Mucosa of rectum (tissue), 2 donors: ENCODE measurements at regions not wholly inside any gene's neighbourhood (a gene's known extent, or its start where the extent isn't known, plus 50 kb on each side); places are given as distances from the start of the nearest gene placed in this dataset.
"Not testable (repeated sequence)": the region's sequence is repeated elsewhere in the genome, so short reads cannot be mapped to it uniquely, and the experiment has no call there.

Experiments used
- H3K27ac ChIP-seq, 2 donors: one replicate each; pipeline ENCODE4 v1.7.0; 2013; ENCODE audit warnings: inconsistent platforms in 2 of 2, low read depth in 2 of 2, low read length in 2 of 2
- H3K27me3 ChIP-seq, 2 donors: one replicate each; pipeline ENCODE4 v1.7.0; 2013; ENCODE audit warnings: low read length in 2 of 2; ENCODE audit not compliant: control insufficient read depth in 2 of 2, insufficient read depth in 2 of 2
- H3K36me3 ChIP-seq, 2 donors: one replicate each; pipeline ENCODE4 v1.7.0; 2013; ENCODE audit warnings: low read length in 2 of 2; ENCODE audit not compliant: control insufficient read depth in 2 of 2, insufficient read depth in 2 of 2
- H3K4me1 ChIP-seq, 2 donors: one replicate each; pipeline ENCODE4 v1.7.0; 2013; ENCODE audit warnings: low read length in 2 of 2, mild to moderate bottlenecking in 1 of 2; ENCODE audit not compliant: control insufficient read depth in 2 of 2, insufficient read depth in 2 of 2
- H3K4me3 ChIP-seq, 2 donors: one replicate each; pipeline ENCODE4 v1.7.0; 2013; ENCODE audit warnings: low read length in 2 of 2
- H3K9ac ChIP-seq, 2 donors: one replicate each; pipeline ENCODE4 v1.7.0; 2013; ENCODE audit warnings: low read length in 2 of 2, low read depth in 1 of 2, mild to moderate bottlenecking in 1 of 2
- H3K9me3 ChIP-seq, 2 donors: one replicate each; pipeline ENCODE4 v1.7.0; 2013; ENCODE audit warnings: low read length in 2 of 2; ENCODE audit not compliant: control insufficient read depth in 2 of 2
- donor health status: healthy.
- donor health status: Normal muscosa, but diverticular disease.

DNA sequence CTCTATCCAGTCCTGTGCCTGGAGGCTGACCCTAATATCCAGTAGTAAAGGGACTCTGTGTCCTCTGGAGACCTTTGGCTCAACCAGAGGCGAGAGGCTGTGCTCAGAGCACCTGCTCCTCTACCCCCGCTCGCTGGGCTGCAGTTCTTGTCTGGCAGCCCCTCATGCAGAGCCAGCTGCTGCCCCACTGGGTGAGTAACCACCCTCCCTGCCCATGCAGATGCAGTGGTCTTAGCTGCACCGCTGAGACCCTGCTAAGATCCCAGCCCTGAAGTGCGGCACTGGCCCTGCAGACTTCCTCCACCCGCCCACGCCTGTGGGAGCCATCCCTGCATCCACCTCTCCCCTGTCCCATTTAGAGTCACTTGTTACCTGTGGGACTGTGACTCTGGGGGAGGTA, 347.5 kb upstream of the SFSWAP start:
- no peak overlapping the region for H3K9ac ChIP-seq
- no peak overlapping the region for H3K27ac ChIP-seq
- H3K9me3 ChIP-seq, result no peaks in the 10 kb centered on the region
- no peaks in the 10 kb centered on the region for H3K27me3 ChIP-seq
- no peak overlapping the region for H3K4me3 ChIP-seq
- H3K4me1 ChIP-seq, result no peaks in the 10 kb centered on the region
- no peaks in the 10 kb centered on the region for H3K36me3 ChIP-seq

DNA sequence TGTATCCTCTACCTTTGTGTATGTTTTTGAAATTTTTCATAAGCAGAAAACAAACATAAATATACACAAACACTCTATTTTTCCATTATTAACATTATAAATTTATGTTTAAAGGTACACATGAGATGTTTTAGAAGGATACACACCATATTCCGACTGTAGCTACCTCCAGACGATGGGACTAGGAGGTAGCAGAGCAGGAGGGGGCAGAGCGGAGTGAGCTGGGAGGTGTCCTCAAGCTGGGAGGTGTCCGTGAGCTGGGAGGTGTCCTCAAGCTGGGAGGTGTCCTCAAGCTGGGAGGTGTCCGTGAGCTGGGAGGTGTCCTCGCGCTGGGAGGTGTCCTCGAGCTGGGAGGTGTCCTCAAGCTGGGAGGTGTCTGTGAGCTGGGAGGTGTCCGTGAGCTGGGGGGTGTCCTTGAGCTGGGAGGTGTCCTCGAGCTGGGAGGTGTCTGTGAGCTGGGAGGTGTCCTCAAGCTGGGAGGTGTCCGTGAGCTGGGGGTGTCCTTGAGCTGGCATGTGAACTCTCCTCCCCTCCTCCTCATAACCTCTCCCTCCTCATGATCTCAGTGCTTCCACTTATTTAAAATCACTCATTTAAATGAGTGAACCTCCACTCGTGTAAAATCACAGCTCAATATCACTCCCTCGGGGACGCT, 346.9 kb upstream of the SFSWAP start:
- no peaks in the 10 kb centered on the region for H3K9me3 ChIP-seq
- no peak overlapping the region for H3K9ac ChIP-seq
- H3K27ac ChIP-seq, result no peak overlapping the region
- no peaks in the 10 kb centered on the region for H3K4me1 ChIP-seq
- H3K27me3 ChIP-seq, result no peaks in the 10 kb centered on the region
- no peak overlapping the region for H3K4me3 ChIP-seq
- no peaks in the 10 kb centered on the region for H3K36me3 ChIP-seq

DNA sequence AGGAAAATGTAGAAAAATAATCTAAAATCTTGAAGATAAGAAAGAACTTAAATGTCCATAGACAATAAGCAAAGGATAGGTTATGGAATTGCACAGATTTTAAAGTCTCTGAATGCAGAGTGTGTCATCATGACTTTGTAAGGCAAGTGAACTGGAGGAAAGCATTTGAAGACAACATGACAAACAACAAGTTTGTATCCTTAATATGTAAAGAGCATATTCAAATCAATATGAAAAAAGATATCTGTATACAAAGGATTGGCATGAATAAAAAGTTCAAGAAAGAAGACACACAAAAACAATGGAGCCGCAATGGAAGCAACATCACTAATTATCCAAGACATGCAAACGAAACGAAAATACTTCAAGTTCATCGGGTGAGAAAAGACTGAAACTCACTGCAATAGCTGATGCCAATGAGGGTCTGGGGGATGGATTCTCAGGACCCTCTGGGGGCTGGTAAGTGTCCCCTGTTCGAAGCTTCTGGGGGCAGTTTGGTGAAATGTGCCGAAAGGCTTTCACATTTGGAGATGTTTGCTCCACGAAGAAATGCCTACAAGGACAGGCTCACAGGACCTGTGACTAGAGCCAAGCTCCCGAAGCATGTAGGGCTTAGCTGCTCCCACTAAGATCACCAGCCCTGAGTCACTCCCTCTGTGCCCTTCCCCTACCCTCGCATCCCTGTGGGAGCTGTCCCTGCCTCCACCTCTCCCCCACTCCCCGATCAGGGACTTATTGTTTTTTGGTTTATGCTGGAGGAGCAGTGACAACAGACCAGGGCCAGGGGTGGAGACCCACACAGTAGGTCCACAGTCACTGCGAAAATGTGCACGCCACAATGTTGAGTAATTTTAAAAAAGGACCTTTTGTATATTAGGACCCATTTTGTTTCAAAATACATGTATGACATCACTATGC, 345.7 kb upstream of the SFSWAP start:
- Histone ChIP-seq H3K36me3 (no peaks in the 10 kb centered on the region), H3K27ac (no peak overlapping the region), H3K4me1 (no peaks in the 10 kb centered on the region), H3K9ac (no peak overlapping the region), H3K9me3 (no peaks in the 10 kb centered on the region), H3K4me3 (no peak overlapping the region), H3K27me3 (no peaks in the 10 kb centered on the region)

- no peaks in the 10 kb centered on the region for H3K27me3 ChIP-seq
- no peaks in the 10 kb centered on the region for H3K36me3 ChIP-seq
- H3K9ac ChIP-seq, result no peak overlapping the region
- H3K4me1 ChIP-seq, result no peaks in the 10 kb centered on the region
- H3K9me3 ChIP-seq, result no peaks in the 10 kb centered on the region
- no peak overlapping the region for H3K4me3 ChIP-seq
- no peak overlapping the region for H3K27ac ChIP-seq
Observed at GRCh38 chr12:131365821-131366260, 345.0 kb upstream of the SFSWAP start.

GRCh38 chr12:131366261-131366871, 344.5 kb upstream of the SFSWAP start:
- no peaks in the 10 kb centered on the region for H3K9me3 ChIP-seq
- no peak overlapping the region for H3K4me3 ChIP-seq
- no peaks in the 10 kb centered on the region for H3K27me3 ChIP-seq
- H3K36me3 ChIP-seq, result no peaks in the 10 kb centered on the region
- no peak overlapping the region for H3K9ac ChIP-seq
- no peaks in the 10 kb centered on the region for H3K4me1 ChIP-seq
- H3K27ac ChIP-seq, result no peak overlapping the region

DNA sequence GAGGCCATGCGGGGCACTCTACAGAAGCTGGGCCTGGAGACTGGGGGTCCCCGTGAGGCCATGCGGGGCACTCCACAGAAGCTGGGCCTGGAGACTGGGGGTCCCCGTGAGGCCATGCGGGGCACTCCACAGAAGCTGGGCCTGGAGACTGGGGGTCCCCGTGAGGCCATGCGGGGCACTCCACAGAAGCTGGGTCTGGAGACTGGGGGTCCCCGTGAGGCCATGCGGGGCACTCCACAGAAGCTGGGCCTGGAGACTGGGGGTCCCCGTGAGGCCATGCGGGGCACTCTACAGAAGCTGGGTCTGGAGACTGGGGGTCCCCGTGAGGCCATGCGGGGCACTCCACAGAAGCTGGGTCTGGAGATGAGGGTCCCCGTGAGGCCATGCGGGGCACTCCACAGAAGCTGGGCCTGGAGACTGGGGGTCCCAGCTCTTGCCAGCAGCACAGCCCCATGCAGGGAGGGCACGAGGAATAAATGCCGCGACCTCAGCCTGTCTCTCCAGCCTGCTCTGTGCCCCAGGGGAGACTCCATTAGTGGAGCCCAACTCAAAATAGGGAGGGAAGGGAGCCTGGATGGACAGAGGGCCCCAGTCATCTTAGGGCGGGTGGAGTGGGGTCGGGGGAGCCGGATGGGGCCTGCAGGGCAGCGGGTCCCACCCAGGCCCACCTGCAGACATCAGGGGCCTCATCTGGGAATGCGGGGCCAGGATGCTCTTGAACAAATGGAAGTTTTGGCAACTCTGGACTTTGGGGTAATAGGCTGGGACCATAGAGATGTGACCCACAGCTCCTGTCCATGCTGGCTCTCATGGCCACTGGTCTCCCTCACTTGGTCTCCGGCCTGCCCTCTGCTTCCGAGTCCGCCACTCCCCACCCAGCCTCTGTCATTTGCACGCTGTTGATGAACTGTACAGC, 343.6 kb upstream of the SFSWAP start:
- H3K9me3 ChIP-seq, H3K36me3 ChIP-seq, H3K27me3 ChIP-seq, H3K9ac ChIP-seq, H3K27ac ChIP-seq, H3K4me3 ChIP-seq, H3K4me1 ChIP-seq: not testable (repeated sequence)

GRCh38 chr12:131367983-131368667, 342.8 kb upstream of the SFSWAP start:
- H3K27me3 ChIP-seq, result no peaks in the 10 kb centered on the region
- H3K9me3 ChIP-seq, result no peaks in the 10 kb centered on the region
- no peak overlapping the region for H3K9ac ChIP-seq
- no peak overlapping the region for H3K27ac ChIP-seq
- H3K4me1 ChIP-seq, result no peaks in the 10 kb centered on the region
- no peaks in the 10 kb centered on the region for H3K36me3 ChIP-seq
- no peak overlapping the region for H3K4me3 ChIP-seq

GRCh38 chr12:131368668-131369071, 342.2 kb upstream of the SFSWAP start:
- Histone ChIP-seq H3K27me3 (no peaks in the 10 kb centered on the region), H3K36me3 (no peaks in the 10 kb centered on the region), H3K9me3 (no peaks in the 10 kb centered on the region), H3K4me3 (no peak overlapping the region), H3K9ac (no peak overlapping the region), H3K4me1 (no peaks in the 10 kb centered on the region), H3K27ac (no peak overlapping the region)

- no peaks in the 10 kb centered on the region for H3K9me3 ChIP-seq
- H3K9ac ChIP-seq, result no peak overlapping the region
- no peaks in the 10 kb centered on the region for H3K36me3 ChIP-seq
- H3K4me3 ChIP-seq, result no peak overlapping the region
- no peaks in the 10 kb centered on the region for H3K4me1 ChIP-seq
- no peak overlapping the region for H3K27ac ChIP-seq
- no peaks in the 10 kb centered on the region for H3K27me3 ChIP-seq
Observed at GRCh38 chr12:131369094-131369845, 341.6 kb upstream of the SFSWAP start.
